Stomach (tissue), 8 donors: ENCODE measurements at regions not wholly inside any gene's neighbourhood (a gene's known extent, or its start where the extent isn't known, plus 50 kb on each side); places are given as distances from the start of the nearest gene placed in this dataset.

Source experiments
- DNase-seq, 2 donors: peaks; one replicate each; pipeline versions ENCODE4 v3.0.0 to v3.0.0-alpha.2; 2013 to 2019
- H3K27ac ChIP-seq, 5 donors: fragments of 200-600 bp in 4 of 5; sonication (generic) in 4 of 5; one replicate each; pipeline ENCODE4 v1.5.1; 2013 to 2019; ENCODE audit warnings: mild to moderate bottlenecking in 1 of 5, moderate library complexity in 1 of 5
- H3K27me3 ChIP-seq, 3 donors: fragments of 200-600 bp; sonication (generic); one replicate each; pipeline ENCODE4 v1.5.1; 2017 to 2019; ENCODE audit warnings: mixed run types in 1 of 3
- H3K36me3 ChIP-seq, 4 donors: fragments of 200-600 bp; sonication (generic); 1 replicate in 3 of 4; 2 replicates in 1 of 4; pipeline ENCODE4 v1.5.1; 2016 to 2019
- H3K4me1 ChIP-seq, 4 donors: fragments of 200-600 bp; sonication (generic); one replicate each; pipeline ENCODE4 v1.5.1; 2016 to 2019
- H3K4me3 ChIP-seq, 4 donors: fragments of 200-600 bp; sonication (generic) in 3 of 4; one replicate each; pipeline ENCODE4 v1.5.1; 2016 to 2019; ENCODE audit warnings: mild to moderate bottlenecking in 1 of 4
- H3K9me3 ChIP-seq, 4 donors: fragments of 200-600 bp; sonication (generic); one replicate each; pipeline ENCODE4 v1.5.1; 2016 to 2019
- EP300 ChIP-seq: sonication (generic); formaldehyde crosslinking; IDR thresholded peaks from one replicate; pipeline ENCODE4 v1.6.1; 2017; ENCODE audit warnings: antibody characterized with exemption
- POLR2A ChIP-seq, 4 donors: fragments of 450-650 bp; IDR thresholded peaks; one replicate each; pipeline ENCODE4 v1.6.1; 2016; ENCODE audit warnings: antibody characterized with exemption in 4 of 4, control low read depth in 2 of 4, mild to moderate bottlenecking in 1 of 4, moderate library complexity in 1 of 4
- POLR2AphosphoS5 ChIP-seq, 3 donors: sonication (generic); formaldehyde crosslinking; IDR thresholded peaks; one replicate each; pipeline ENCODE4 v1.6.1; 2016; ENCODE audit warnings: antibody characterized with exemption in 3 of 3
- WGBS, 5 donors: extraction: QIAGEN DNeasy Blood & Tissue Kit in 3 of 5; methylation state at CpG; one replicate each; pipeline versions ENCODE4 v1.1.5 to v1.1.7; 2013 to 2018; 5-methylcytosine and 5-hydroxymethylcytosine counted together
- intact Hi-C: fragments of 100-400 bp; cut with DNase I; formaldehyde crosslinking; loops from one replicate; pipeline ENCODE4 v1.15.1; 2023; ENCODE audit warnings: low total_unique reads
- TF ChIP-seq, protein P1 (sequence below), 7 experiments: fragments of 450-650 bp in 4 of 7; fragments of 200-600 bp in 3 of 7; sonication (generic) in 3 of 7; IDR thresholded peaks; one replicate each; pipeline ENCODE4 v1.5.1; 2016 to 2019; ENCODE audit warnings: antibody characterized with exemption in 7 of 7, control low read depth in 2 of 7, mild to moderate bottlenecking in 1 of 7
- donor health status: healthy with polysubstance abuse.
- donor health status: Bipolar disorder and iron deficiency.
- donor health status: healthy.

DNA sequence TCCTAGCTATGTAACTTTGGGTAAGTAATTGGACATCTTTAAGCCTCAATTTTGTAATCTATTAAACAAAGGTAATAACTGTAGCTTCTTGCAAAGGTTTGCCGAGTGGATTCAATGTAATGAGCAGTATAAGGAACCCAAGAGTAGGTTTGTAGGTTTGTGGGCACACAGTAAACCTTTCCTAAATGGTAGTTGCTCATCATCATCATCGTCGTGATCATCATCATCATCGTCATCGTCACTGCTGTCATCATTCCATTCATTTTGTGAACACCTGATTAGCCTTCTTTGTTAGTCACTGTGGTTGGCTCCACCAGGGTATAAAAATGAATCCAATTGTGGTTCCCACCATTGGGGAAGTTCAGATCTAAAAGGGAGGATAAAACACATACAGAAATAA is 223.1 kb upstream of the KIRREL3 start:
- intact Hi-C loops = no loop called here
- H3K4me3 ChIP-seq = no peak overlapping the region
- WGBS, 5 donors = 88 to 94% (median 92%) methylated on average over 5 of the region's 5 CpGs
- H3K9me3 ChIP-seq = no peaks in the 10 kb centered on the region
- DNase-seq = no peak
- no peaks in the 10 kb centered on the region for H3K4me1 ChIP-seq
- no peaks in the 10 kb centered on the region for H3K36me3 ChIP-seq
- H3K27me3 ChIP-seq = peaks cover 0 to 3% (median 0%) of the 10 kb centered on the region in 3 donors
- TF ChIP-seq POLR2A (IDR thresholded peaks at IDR 0.05) (no peak), EP300 (no peak), POLR2AphosphoS5 (IDR thresholded peaks at IDR 0.05) (no peak)
- TF ChIP-seq, protein P1, sequence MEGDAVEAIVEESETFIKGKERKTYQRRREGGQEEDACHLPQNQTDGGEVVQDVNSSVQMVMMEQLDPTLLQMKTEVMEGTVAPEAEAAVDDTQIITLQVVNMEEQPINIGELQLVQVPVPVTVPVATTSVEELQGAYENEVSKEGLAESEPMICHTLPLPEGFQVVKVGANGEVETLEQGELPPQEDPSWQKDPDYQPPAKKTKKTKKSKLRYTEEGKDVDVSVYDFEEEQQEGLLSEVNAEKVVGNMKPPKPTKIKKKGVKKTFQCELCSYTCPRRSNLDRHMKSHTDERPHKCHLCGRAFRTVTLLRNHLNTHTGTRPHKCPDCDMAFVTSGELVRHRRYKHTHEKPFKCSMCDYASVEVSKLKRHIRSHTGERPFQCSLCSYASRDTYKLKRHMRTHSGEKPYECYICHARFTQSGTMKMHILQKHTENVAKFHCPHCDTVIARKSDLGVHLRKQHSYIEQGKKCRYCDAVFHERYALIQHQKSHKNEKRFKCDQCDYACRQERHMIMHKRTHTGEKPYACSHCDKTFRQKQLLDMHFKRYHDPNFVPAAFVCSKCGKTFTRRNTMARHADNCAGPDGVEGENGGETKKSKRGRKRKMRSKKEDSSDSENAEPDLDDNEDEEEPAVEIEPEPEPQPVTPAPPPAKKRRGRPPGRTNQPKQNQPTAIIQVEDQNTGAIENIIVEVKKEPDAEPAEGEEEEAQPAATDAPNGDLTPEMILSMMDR (IDR thresholded peaks at IDR 0.05) = no peak
- H3K27ac ChIP-seq = no peak overlapping the region

DNA sequence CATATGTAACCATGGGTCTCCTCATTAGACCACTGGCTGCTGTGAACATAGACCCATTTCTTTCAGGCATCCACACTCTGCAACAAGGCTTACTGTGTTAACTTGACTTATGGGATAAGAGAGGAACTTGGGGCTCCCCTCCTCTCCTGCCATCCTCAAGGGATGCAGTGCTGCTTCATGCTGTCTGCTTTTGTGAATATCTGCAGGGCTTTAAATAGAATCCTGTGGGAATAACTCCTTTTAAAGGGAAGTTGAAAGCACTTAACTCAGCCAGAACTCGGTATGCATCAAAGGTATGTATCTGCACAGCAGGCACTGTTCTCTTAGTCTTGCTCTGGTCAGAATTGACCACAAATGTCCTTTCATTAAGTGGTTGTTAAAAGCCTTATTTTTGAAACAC is 222.5 kb upstream of the KIRREL3 start:
- Histone ChIP-seq H3K9me3 (no peaks in the 10 kb centered on the region), H3K36me3 (no peaks in the 10 kb centered on the region), H3K27ac (no peak overlapping the region), H3K27me3 (peaks cover 0 to 3% (median 0%) of the 10 kb centered on the region in 3 donors), H3K4me3 (no peak overlapping the region), H3K4me1 (no peaks in the 10 kb centered on the region)
- intact Hi-C loops = no loop called here
- 42 to 57% (median 54%) methylated on average over 1 of the region's 1 CpG for WGBS, 5 donors
- DNase-seq = no peak
- no peak for TF ChIP-seq POLR2A (IDR thresholded peaks at IDR 0.05)
- no peak for TF ChIP-seq POLR2AphosphoS5 (IDR thresholded peaks at IDR 0.05)
- TF ChIP-seq, protein P1 (IDR thresholded peaks at IDR 0.05) = no peak
- TF ChIP-seq EP300 = no peak

DNA sequence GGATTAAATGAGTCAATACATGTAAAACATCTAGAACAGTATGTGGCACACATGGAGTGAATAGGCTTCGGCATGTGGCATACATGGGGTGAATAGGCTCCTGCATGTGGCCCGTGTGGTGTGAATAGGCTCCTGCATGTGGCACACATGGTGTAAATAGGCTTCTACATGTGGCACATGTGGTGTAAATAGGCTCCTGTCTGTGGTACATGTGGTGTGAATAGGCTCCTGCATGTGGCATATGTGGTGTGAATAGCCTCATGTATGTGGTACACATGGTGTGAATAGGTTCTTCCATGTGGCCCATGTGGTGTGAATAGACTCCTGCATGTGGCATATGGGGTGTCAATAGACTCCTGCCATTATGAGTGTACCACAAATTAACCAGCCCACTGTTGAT is 219.1 kb upstream of the KIRREL3 start:
- TF ChIP-seq, protein P1 (IDR thresholded peaks at IDR 0.05) = no peak
- no peak for TF ChIP-seq POLR2AphosphoS5 (IDR thresholded peaks at IDR 0.05)
- H3K9me3 ChIP-seq = no peaks in the 10 kb centered on the region
- 78 to 94% (median 91%) methylated on average over 2 of the region's 2 CpGs for whole genome bisulfite sequencing, 5 donors
- peaks cover 0 to 3% (median 0%) of the 10 kb centered on the region in 3 donors for H3K27me3 ChIP-seq
- intact Hi-C loops = no loop called here
- H3K27ac ChIP-seq = no peak overlapping the region
- no peak for DNase-seq
- no peaks in the 10 kb centered on the region for H3K36me3 ChIP-seq
- H3K4me1 ChIP-seq = no peaks in the 10 kb centered on the region
- no peak overlapping the region for H3K4me3 ChIP-seq

DNA sequence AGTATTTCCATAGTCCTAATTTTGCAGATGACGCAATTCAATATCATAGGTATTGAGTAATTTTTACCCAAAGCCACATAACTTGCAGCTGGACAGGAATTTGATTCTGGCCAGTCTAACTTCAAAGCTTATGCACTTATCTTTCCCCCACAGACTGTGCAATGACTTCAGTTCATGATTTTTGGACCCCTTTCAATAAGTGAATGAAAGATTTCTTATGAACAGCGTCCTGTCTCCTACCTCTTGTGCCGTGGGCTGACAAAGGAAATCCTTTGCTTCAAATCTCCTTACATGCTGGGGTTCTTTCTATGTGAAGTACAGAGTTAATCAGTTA is 217.7 kb upstream of the KIRREL3 start:
- Histone ChIP-seq H3K36me3 (no peaks in the 10 kb centered on the region), H3K4me1 (no peaks in the 10 kb centered on the region), H3K9me3 (no peaks in the 10 kb centered on the region), H3K4me3 (no peak overlapping the region), H3K27me3 (peaks cover 0 to 3% (median 0%) of the 10 kb centered on the region in 3 donors), H3K27ac (no peak overlapping the region)
- WGBS, 5 donors = 67 to 83% (median 77%) methylated on average over 3 of the region's 3 CpGs
- no peak for DNase-seq
- TF ChIP-seq POLR2AphosphoS5 (IDR thresholded peaks at IDR 0.05) (no peak), POLR2A (IDR thresholded peaks at IDR 0.05) (no peak), EP300 (no peak)
- TF ChIP-seq, protein P1 (IDR thresholded peaks at IDR 0.05) = no peak
- intact Hi-C loops = no loop called here
